WERI-Rb-1 (cell line): ENCODE measurements at regions not wholly inside any gene's neighbourhood (a gene's known extent, or its start where the extent isn't known, plus 50 kb on each side); places are given as distances from the start of the nearest gene placed in this dataset.

Experiments
- DNase-seq: peaks from one replicate; pipeline ENCODE4 v3.0.0-alpha.2; 2020
- H3K27ac ChIP-seq: fragments of 250-450 bp; sonication (Bioruptor Pico); 2 replicates; pipeline ENCODE4 v1.5.1; 2020; ENCODE audit warnings: mild to moderate bottlenecking, moderate library complexity
- H3K27me3 ChIP-seq: fragments of 250-450 bp; sonication (Bioruptor Pico); 2 replicates; pipeline ENCODE4 v1.5.1; 2021; ENCODE audit warnings: mild to moderate bottlenecking, low read depth, moderate library complexity; ENCODE audit not compliant: insufficient read depth, severe bottlenecking
- H3K36me3 ChIP-seq: fragments of 250-450 bp; sonication (Bioruptor Pico); 2 replicates; pipeline ENCODE4 v1.5.1; 2020; ENCODE audit warnings: mild to moderate bottlenecking, moderate library complexity
- H3K4me3 ChIP-seq: 2 replicates; pipeline ENCODE4 v1.5.1; 2011; ENCODE audit warnings: low read depth, mild to moderate bottlenecking, control low read depth, low read length
- H3K9me3 ChIP-seq: fragments of 250-450 bp; sonication (Bioruptor Pico); 2 replicates; pipeline ENCODE4 v1.5.1; 2021; ENCODE audit warnings: mild to moderate bottlenecking, moderate library complexity; ENCODE audit not compliant: severe bottlenecking
- CTCF ChIP-seq: IDR thresholded peaks from 2 replicates; pipeline ENCODE4 v1.5.1; 2011; ENCODE audit warnings: low read depth, mild to moderate bottlenecking, control low read depth, inconsistent platforms, low read length

- Histone ChIP-seq H3K27me3 (no peaks in the 10 kb centered on the region), H3K36me3 (no peaks in the 10 kb centered on the region), H3K9me3 (no peaks in the 10 kb centered on the region), H3K4me3 (no peak overlapping the region), H3K27ac (no peak overlapping the region)
- DNase-seq, result no peak
- TF ChIP-seq CTCF, result no peak
These were observed 102.2 kb downstream of the JCAD start for GRCh38 chr10:29957236-29957635.

- Histone ChIP-seq H3K27ac (no peak overlapping the region), H3K27me3 (no peaks in the 10 kb centered on the region), H3K9me3 (no peaks in the 10 kb centered on the region), H3K36me3 (no peaks in the 10 kb centered on the region), H3K4me3 (no peak overlapping the region)
- no peak for TF ChIP-seq CTCF
- no peak for DNase-seq
These were observed 103.0 kb downstream of the JCAD start for GRCh38 chr10:29956335-29956924.

- Histone ChIP-seq H3K36me3 (no peaks in the 10 kb centered on the region), H3K9me3 (no peaks in the 10 kb centered on the region), H3K27me3 (no peaks in the 10 kb centered on the region), H3K27ac (no peak overlapping the region), H3K4me3 (no peak overlapping the region)
- no peak for DNase-seq
- TF ChIP-seq CTCF, result no peak
These were observed 104.0 kb downstream of the JCAD start for GRCh38 chr10:29955329-29955935.

- H3K9me3 ChIP-seq, result no peaks in the 10 kb centered on the region
- TF ChIP-seq CTCF, result no peak
- H3K27ac ChIP-seq, result no peak overlapping the region
- H3K36me3 ChIP-seq, result no peaks in the 10 kb centered on the region
- H3K4me3 ChIP-seq, result no peak overlapping the region
- H3K27me3 ChIP-seq, result no peaks in the 10 kb centered on the region
- no peak for DNase-seq
These were observed 107.9 kb downstream of the JCAD start for GRCh38 chr10:29951441-29951931.

GRCh38 chr10:29950391-29950790 is 109.0 kb downstream of the JCAD start:
- no peak for DNase-seq
- no peak overlapping the region for H3K4me3 ChIP-seq
- no peaks in the 10 kb centered on the region for H3K36me3 ChIP-seq
- H3K27me3 ChIP-seq, result no peaks in the 10 kb centered on the region
- no peak for TF ChIP-seq CTCF
- H3K27ac ChIP-seq, result no peak overlapping the region
- no peaks in the 10 kb centered on the region for H3K9me3 ChIP-seq
